GM13976 (cell line): ENCODE measurements at regions not wholly inside any gene's neighbourhood (a gene's known extent, or its start where the extent isn't known, plus 50 kb on each side); places are given as distances from the start of the nearest gene placed in this dataset.

ENCODE experiments used
- DNase-seq: peaks from one replicate; pipeline ENCODE4 v3.0.0; 2012; ENCODE audit warnings: low spot score
- in situ Hi-C: fragments of 300-500 bp; cut with MboI; formaldehyde crosslinking; loops from one replicate; pipeline ENCODE4 v1.12.0; 2022; ENCODE audit warnings: low sequenced_read_pairs, mixed read lengths, inconsistent platforms; ENCODE audit not compliant: unreplicated experiment
- TF ChIP-seq, protein P1 (sequence below): IDR thresholded peaks from 2 replicates; pipeline ENCODE4 v1.5.1; 2012; ENCODE audit warnings: borderline replicate concordance, mild to moderate bottlenecking; ENCODE audit not compliant: insufficient read depth; ENCODE audit errors: extremely low read depth, missing control alignments, control extremely low read depth

DNA sequence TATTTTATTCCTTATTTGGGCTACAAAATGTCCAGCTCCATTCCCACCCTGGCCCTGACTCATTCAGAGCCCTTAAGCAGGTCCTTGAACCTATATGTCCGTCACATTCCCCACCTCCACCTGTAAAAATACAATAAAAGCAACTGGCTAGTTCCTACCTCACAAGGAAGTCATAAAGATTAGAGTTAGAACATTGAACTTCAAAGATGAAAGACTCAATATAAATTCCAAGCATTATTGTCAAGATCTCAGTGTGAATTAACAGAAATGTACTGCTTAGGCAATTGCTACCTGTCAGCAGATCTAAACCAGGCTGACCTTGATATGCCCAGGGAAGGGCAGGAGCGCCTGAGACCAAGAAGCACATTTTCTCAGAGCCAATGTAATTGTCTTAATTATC is 221.8 kb downstream of the ENC1 start:
- DNase-seq = no peak
- TF ChIP-seq, protein P1, sequence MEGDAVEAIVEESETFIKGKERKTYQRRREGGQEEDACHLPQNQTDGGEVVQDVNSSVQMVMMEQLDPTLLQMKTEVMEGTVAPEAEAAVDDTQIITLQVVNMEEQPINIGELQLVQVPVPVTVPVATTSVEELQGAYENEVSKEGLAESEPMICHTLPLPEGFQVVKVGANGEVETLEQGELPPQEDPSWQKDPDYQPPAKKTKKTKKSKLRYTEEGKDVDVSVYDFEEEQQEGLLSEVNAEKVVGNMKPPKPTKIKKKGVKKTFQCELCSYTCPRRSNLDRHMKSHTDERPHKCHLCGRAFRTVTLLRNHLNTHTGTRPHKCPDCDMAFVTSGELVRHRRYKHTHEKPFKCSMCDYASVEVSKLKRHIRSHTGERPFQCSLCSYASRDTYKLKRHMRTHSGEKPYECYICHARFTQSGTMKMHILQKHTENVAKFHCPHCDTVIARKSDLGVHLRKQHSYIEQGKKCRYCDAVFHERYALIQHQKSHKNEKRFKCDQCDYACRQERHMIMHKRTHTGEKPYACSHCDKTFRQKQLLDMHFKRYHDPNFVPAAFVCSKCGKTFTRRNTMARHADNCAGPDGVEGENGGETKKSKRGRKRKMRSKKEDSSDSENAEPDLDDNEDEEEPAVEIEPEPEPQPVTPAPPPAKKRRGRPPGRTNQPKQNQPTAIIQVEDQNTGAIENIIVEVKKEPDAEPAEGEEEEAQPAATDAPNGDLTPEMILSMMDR = no peak
- in situ Hi-C loops = no loop called here

DNA sequence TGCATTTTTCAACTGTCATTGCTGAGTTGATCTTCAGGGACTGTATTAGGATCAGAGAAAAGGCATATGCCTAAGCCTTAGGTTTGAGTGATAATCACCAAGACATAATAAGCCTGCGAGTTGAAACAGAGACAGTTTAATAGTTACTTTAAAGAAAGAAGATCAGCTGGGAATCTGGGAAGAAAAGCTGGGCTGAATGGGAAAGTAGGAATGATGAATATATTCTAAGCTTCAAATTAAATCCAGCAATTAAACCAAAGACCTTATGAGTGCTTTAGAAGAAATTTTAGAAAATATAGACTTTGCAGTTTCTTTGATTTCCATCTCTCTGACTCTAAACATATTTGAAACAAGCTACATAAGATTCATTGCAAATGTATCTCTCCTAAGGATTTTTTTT is 222.3 kb downstream of the ENC1 start:
- DNase-seq = no peak
- TF ChIP-seq, protein P1 = no peak
- in situ Hi-C loops = no loop called here

DNA sequence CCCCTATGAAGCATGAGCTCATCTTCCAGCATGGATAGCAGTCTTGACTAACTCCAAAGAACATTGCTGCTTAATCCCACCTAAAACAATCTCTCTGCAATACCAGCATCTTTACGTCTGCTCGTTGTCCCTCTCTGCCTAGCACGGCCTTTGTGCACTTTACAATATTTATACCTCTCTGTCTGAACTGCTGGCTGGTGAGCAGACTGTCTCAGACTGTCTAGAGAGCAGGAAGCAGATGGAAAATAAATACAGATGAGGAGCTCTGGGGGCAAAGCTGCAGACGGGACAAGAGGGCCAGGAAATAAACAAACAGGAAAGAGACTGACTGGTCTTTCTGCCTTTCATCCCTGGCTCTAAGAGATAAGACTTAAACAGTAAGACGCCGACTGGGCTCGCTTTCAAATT is 224.8 kb downstream of the ENC1 start:
- no peak for DNase-seq
- in situ Hi-C loops = no loop called here
- TF ChIP-seq, protein P1 = no peak

DNA sequence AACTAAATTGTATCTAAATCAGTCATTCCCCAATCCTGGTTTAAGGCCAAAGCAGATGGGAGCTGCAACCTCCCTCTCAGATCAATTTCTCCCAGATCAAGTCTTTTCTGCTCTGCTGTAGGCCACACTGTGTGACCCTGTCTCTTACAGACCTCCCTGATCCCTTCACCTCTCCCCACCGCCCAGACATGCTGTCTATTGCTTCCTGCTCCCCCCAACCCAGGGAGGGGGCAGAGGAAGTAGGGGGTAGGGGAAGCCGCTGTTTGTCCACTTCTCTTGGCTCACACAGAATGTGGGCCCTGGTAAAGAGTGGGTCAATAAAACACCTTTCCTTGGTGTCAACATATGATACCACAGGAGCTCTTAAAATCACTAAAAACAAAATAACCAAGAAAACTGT is 226.3 kb downstream of the ENC1 start:
- in situ Hi-C loops = no loop called here
- DNase-seq = no peak
- TF ChIP-seq, protein P1 = no peak

DNA sequence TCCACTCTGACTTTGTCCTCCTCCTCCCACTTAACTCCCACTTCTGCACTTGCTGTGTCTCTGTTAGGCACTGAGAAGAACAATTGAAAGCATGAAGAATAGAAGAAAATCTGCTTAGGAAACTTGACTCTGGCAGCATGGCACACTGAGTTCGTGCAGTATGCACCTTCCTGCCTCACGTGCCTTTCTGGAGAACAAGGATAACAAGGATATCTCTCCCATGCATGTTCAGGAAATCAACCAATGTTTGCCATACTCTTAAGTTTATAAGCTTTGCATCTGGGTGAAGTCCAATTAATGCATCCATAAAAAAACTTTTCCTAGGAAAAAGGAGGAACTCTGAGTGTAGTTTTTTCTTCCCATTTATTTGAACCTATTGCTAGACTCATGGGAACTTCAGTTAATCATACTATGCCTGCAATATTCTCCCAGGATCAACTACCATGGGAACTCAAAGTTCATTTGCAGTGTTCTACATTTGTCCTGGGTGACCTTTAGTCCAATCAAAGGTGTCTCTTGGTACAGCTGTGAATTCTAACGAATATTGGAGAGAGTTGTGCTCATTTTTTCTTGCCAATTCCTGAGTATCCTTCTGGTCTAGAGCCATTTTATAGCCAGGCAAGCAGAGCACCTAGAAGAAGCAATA is 227.0 kb downstream of the ENC1 start:
- no peak for DNase-seq
- in situ Hi-C loops = no loop called here
- TF ChIP-seq, protein P1 = no peak

DNA sequence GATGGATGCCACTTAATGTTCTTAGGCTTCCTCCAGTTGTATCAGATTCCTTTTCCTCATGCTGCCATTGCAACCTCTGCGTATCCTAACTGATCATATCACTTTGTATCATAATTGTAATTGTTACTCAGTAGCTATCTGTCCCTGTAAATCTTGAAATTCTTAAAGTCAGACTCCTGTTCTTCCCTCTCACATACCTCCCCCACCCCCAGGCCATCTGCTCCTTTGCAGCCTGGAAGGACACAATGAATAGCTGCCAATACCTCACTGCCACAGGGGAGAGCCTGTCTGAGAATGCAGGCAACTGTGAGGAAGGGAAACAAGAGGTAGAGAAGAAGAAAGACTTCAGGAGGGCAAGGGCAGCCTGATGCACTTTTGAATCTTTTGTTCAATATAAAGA is 228.5 kb downstream of the ENC1 start:
- in situ Hi-C loops = no loop called here
- no peak for DNase-seq
- TF ChIP-seq, protein P1 = no peak
